IMR-90 (cell line): ENCODE measurements at regions not wholly inside any gene's neighbourhood (a gene's known extent, or its start where the extent isn't known, plus 50 kb on each side); places are given as distances from the start of the nearest gene placed in this dataset.

Experiments used
- ATAC-seq: fragments of 200-7000 bp; cut with Tn5 transposase; 2 replicates; pipeline ENCODE4 v1.9.1; 2020; ENCODE audit warnings: low read depth, mild to moderate bottlenecking, moderate library complexity
- BruUV-seq: library from RNA; stranded (reverse); fragments of 400-500 nt; replicated peaks from 2 replicates; lab custom pipeline; 2021; lab: Mats Ljungman, UMichigan
- CTCF ChIA-PET: fragments of 300-600 bp; formaldehyde crosslinking; extraction: SDS; loops from one replicate; lab custom pipeline; 2021; ENCODE audit warnings: antibody characterized with exemption; lab: Yijun Ruan, JAX
- POLR2A ChIA-PET: fragments of 300-600 bp; sonication (Branson Sonifier 250); formaldehyde crosslinking; loops from one replicate; lab custom pipeline; 2022; ENCODE audit warnings: antibody characterized with exemption; ENCODE audit not compliant: unreplicated experiment; lab: Charles Lee
- DNase-seq: peaks from one replicate; pipeline ENCODE4 v3.0.0; 2013
- H2AFZ ChIP-seq: replicated peaks from 2 replicates; pipeline ENCODE3; 2013; ENCODE audit warnings: low read length, mild to moderate bottlenecking; ENCODE audit not compliant: poor library complexity
- H2AK5ac ChIP-seq: 2 replicates; pipeline ENCODE4 v1.6.1; 2013; ENCODE audit warnings: low read depth, low read length, inconsistent platforms
- H2AK9ac ChIP-seq: replicated peaks from 2 replicates; pipeline ENCODE3; 2013; ENCODE audit warnings: mild to moderate bottlenecking, low read depth, low read length, moderate library complexity; ENCODE audit not compliant: poor library complexity
- H2BK120ac ChIP-seq: 2 replicates; pipeline ENCODE4 v1.6.1; 2013; ENCODE audit warnings: low read depth, low read length, inconsistent platforms
- H2BK15ac ChIP-seq: 3 replicates; pipeline ENCODE4 v1.6.1; 2013; ENCODE audit warnings: low read depth, low read length, inconsistent platforms
- H2BK20ac ChIP-seq: 2 replicates; pipeline ENCODE4 v1.6.1; 2013; ENCODE audit warnings: low read depth, mild to moderate bottlenecking, inconsistent platforms, low read length, moderate library complexity
- H2BK5ac ChIP-seq: 2 replicates; pipeline ENCODE4 v1.6.1; 2013; ENCODE audit warnings: mild to moderate bottlenecking, low read depth, low read length, inconsistent platforms; ENCODE audit not compliant: poor library complexity, severe bottlenecking
- H3K14ac ChIP-seq: replicated peaks from 2 replicates; pipeline ENCODE4 v1.6.1; 2013; ENCODE audit warnings: low read depth, low read length, inconsistent platforms
- H3K18ac ChIP-seq: 2 replicates; pipeline ENCODE4 v1.6.1; 2013; ENCODE audit warnings: low read depth, low read length, control low read depth
- H3K23ac ChIP-seq: 2 replicates; pipeline ENCODE4 v1.6.1; 2013; ENCODE audit warnings: low read depth, low read length, inconsistent platforms
- H3K27ac ChIP-seq: 2 replicates; pipeline ENCODE4 v1.5.1; 2013; ENCODE audit warnings: mild to moderate bottlenecking, control low read depth, low read length; ENCODE audit not compliant: insufficient read depth
- H3K27me3 ChIP-seq: 2 replicates; pipeline ENCODE4 v1.6.1; 2013; ENCODE audit warnings: low read length; ENCODE audit not compliant: control insufficient read depth, insufficient read depth
- H3K36me3 ChIP-seq: 2 replicates; pipeline ENCODE4 v1.6.1; 2013; ENCODE audit warnings: low read length, mixed read lengths; ENCODE audit not compliant: control insufficient read depth, insufficient read depth
- H3K4ac ChIP-seq: 2 replicates; pipeline ENCODE4 v1.6.1; 2013; ENCODE audit warnings: low read depth, low read length, inconsistent platforms
- H3K4me1 ChIP-seq: 2 replicates; pipeline ENCODE4 v1.6.1; 2013; ENCODE audit warnings: low read length, mixed read lengths; ENCODE audit not compliant: control insufficient read depth, insufficient read depth
- H3K4me2 ChIP-seq: 2 replicates; pipeline ENCODE4 v1.6.1; 2013; ENCODE audit warnings: low read depth, mild to moderate bottlenecking, control low read depth, low read length, moderate library complexity
- H3K4me3 ChIP-seq: 2 replicates; pipeline ENCODE4 v1.5.1; 2013; ENCODE audit warnings: low read depth, mild to moderate bottlenecking, control low read depth, low read length, moderate library complexity; ENCODE audit not compliant: insufficient read depth
- H3K56ac ChIP-seq: 2 replicates; pipeline ENCODE4 v1.6.1; 2013; ENCODE audit warnings: low read length, inconsistent platforms; ENCODE audit not compliant: insufficient read depth; ENCODE audit errors: extremely low read depth
- H3K79me1 ChIP-seq, 2 experiments: 2 replicates each; pipeline ENCODE4 v1.6.1; 2013; ENCODE audit warnings: low read length in 2 of 2, inconsistent platforms in 1 of 2, low read depth in 1 of 2
- H3K9ac ChIP-seq: 2 replicates; pipeline ENCODE4 v1.6.1; 2013; ENCODE audit warnings: low read depth, low read length, control low read depth
- H3K9me1 ChIP-seq: 2 replicates; pipeline ENCODE4 v1.6.1; 2013; ENCODE audit warnings: low read length, inconsistent platforms; ENCODE audit not compliant: insufficient read depth
- H3K9me3 ChIP-seq: 2 replicates; pipeline ENCODE4 v1.6.1; 2013; ENCODE audit warnings: low read length; ENCODE audit not compliant: control insufficient read depth, insufficient read depth
- H4K20me1 ChIP-seq: 2 replicates; pipeline ENCODE4 v1.6.1; 2013; ENCODE audit warnings: low read length, inconsistent platforms; ENCODE audit not compliant: insufficient read depth
- H4K5ac ChIP-seq: 2 replicates; pipeline ENCODE4 v1.6.1; 2013; ENCODE audit warnings: mild to moderate bottlenecking, low read depth, low read length, control low read depth
- H4K8ac ChIP-seq, 2 experiments: 2 replicates each; pipeline ENCODE4 v1.6.1; 2013; ENCODE audit warnings: low read depth in 2 of 2, low read length in 2 of 2, control low read depth in 1 of 2, inconsistent platforms in 1 of 2
- H4K91ac ChIP-seq: 2 replicates; pipeline ENCODE4 v1.6.1; 2013; ENCODE audit warnings: low read depth, low read length, inconsistent platforms; ENCODE audit not compliant: insufficient read depth
- BHLHE40 ChIP-seq: fragments of 150-350 bp; IDR thresholded peaks from 2 replicates; pipeline ENCODE4 v1.6.1; 2016; ENCODE audit warnings: mild to moderate bottlenecking, low read depth, low read length
- CEBPB ChIP-seq: IDR thresholded peaks from 2 replicates; pipeline ENCODE4 v1.6.1; 2012; ENCODE audit warnings: low read depth, low read length, improper control_type of control experiment
- CHD1 ChIP-seq: IDR thresholded peaks from 2 replicates; pipeline ENCODE4 v1.6.1; 2012; ENCODE audit warnings: low read depth, low read length, improper control_type of control experiment
- CTCF ChIP-seq: conservative IDR thresholded peaks from 2 replicates; pipeline ENCODE4 v1.5.1; 2012; ENCODE audit warnings: mild to moderate bottlenecking, low read depth, low read length, improper control_type of control experiment
- ELK1 ChIP-seq: fragments of 150-350 bp; IDR thresholded peaks from 2 replicates; pipeline ENCODE4 v1.6.1; 2016; ENCODE audit warnings: low read depth, mild to moderate bottlenecking, low read length, moderate library complexity, borderline replicate concordance
- FOS ChIP-seq: fragments of 150-350 bp; IDR thresholded peaks from 2 replicates; pipeline ENCODE4 v1.6.1; 2016; ENCODE audit warnings: low read depth, low read length
- MAFK ChIP-seq: IDR thresholded peaks from 2 replicates; pipeline ENCODE4 v1.6.1; 2012; ENCODE audit warnings: low read depth, low read length, improper control_type of control experiment
- MAZ ChIP-seq: IDR thresholded peaks from 2 replicates; pipeline ENCODE4 v1.6.1; 2012; ENCODE audit warnings: low read depth, mild to moderate bottlenecking, low read length, improper control_type of control experiment, moderate library complexity, borderline replicate concordance
- MXI1 ChIP-seq: IDR thresholded peaks from 2 replicates; pipeline ENCODE4 v1.6.1; 2012; ENCODE audit warnings: low read depth, mild to moderate bottlenecking, low read length, moderate library complexity, borderline replicate concordance
- NFE2L2 ChIP-seq: fragments of 150-350 bp; IDR thresholded peaks from 2 replicates; pipeline ENCODE4 v1.6.1; 2016; ENCODE audit warnings: low read depth, mild to moderate bottlenecking, low read length
- POLR2A ChIP-seq: IDR thresholded peaks from 2 replicates; pipeline ENCODE4 v1.6.1; 2012; ENCODE audit warnings: mild to moderate bottlenecking, low read depth, low read length
- RAD21 ChIP-seq: IDR thresholded peaks from 2 replicates; pipeline ENCODE4 v1.6.1; 2012; ENCODE audit warnings: low read length, improper control_type of control experiment
- RCOR1 ChIP-seq: IDR thresholded peaks from 2 replicates; pipeline ENCODE4 v1.6.1; 2012; ENCODE audit warnings: mild to moderate bottlenecking, low read length, improper control_type of control experiment; ENCODE audit not compliant: insufficient replicate concordance
- RFX5 ChIP-seq: IDR thresholded peaks from 2 replicates; pipeline ENCODE4 v1.8.0; 2012; ENCODE audit warnings: low read depth, mild to moderate bottlenecking, low read length, moderate library complexity
- SMC3 ChIP-seq: fragments of 150-350 bp; IDR thresholded peaks from 2 replicates; pipeline ENCODE4 v1.6.1; 2016; ENCODE audit warnings: low read depth, mild to moderate bottlenecking, antibody characterized with exemption, low read length, moderate library complexity
- WGBS, 2 experiments: methylation state at CpG; one replicate each; pipeline versions ENCODE4 v1.1.5 to v1.1.7; 2013; ENCODE audit warnings: missing lambda C conversion rate in 2 of 2; ENCODE audit not compliant: insufficient read length in 1 of 2; ENCODE audit errors: extremely low coverage in 2 of 2; 5-methylcytosine and 5-hydroxymethylcytosine counted together
- dilution Hi-C: fragments of 300-500 bp; cut with HindIII; formaldehyde crosslinking; loops from one replicate; pipeline ENCODE4 v1.14.3; 2018; ENCODE audit warnings: low sequenced_read_pairs; ENCODE audit not compliant: unreplicated experiment
- in situ Hi-C: fragments of 300-500 bp; cut with MboI; formaldehyde crosslinking; loops from 3 replicates; pipeline ENCODE4 v1.14.3; 2019; ENCODE audit warnings: low sequenced_read_pairs, inconsistent platforms, mixed read lengths
- intact Hi-C: fragments of 100-400 bp; cut with micrococcal nuclease; formaldehyde crosslinking; loops from 2 replicates; pipeline ENCODE4 v1.10.0; 2022
- TF ChIP-seq, protein P1 (sequence below): fragments of 150-350 bp; IDR thresholded peaks from 2 replicates; pipeline ENCODE4 v1.6.1; 2017; ENCODE audit warnings: mild to moderate bottlenecking, antibody characterized with exemption, low read length, low read depth

- in situ Hi-C loops: no loop called here
- no peaks in the 10 kb centered on the region for H4K20me1 ChIP-seq
- peaks cover 13% of the 10 kb centered on the region for H3K9me3 ChIP-seq
- H3K27ac ChIP-seq: no peak overlapping the region
- H4K8ac ChIP-seq: no peak overlapping the region
- ChIA-PET POLR2A (no interaction called here), CTCF (no interaction called here)
- no peak overlapping the region for H2BK5ac ChIP-seq
- dilution Hi-C loops: no loop called here
- H3K56ac ChIP-seq: no peak overlapping the region
- no peak overlapping the region for H3K4me2 ChIP-seq
- TF ChIP-seq, protein P1, sequence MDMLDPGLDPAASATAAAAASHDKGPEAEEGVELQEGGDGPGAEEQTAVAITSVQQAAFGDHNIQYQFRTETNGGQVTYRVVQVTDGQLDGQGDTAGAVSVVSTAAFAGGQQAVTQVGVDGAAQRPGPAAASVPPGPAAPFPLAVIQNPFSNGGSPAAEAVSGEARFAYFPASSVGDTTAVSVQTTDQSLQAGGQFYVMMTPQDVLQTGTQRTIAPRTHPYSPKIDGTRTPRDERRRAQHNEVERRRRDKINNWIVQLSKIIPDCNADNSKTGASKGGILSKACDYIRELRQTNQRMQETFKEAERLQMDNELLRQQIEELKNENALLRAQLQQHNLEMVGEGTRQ: no peak
- TF ChIP-seq POLR2A (no peak), RCOR1 (no peak), RFX5 (no peak), FOS (no peak), ELK1 (no peak), CEBPB (no peak), BHLHE40 (no peak), RAD21 (no peak), CHD1 (no peak), MAFK (no peak), MAZ (no peak), SMC3 (no peak), MXI1 (no peak), NFE2L2 (no peak), CTCF (no peak)
- ATAC-seq: no peak
- WGBS, 2 experiments: no CpG with 5 or more reads among the region's 1 CpG
- no peak overlapping the region for H2BK15ac ChIP-seq
- H3K4me1 ChIP-seq: no peaks in the 10 kb centered on the region
- no peak overlapping the region for H3K4me3 ChIP-seq
- no peaks in the 10 kb centered on the region for H3K79me1 ChIP-seq
- H3K36me3 ChIP-seq: no peaks in the 10 kb centered on the region
- no peak overlapping the region for H2AK5ac ChIP-seq
- H3K4ac ChIP-seq: no peak overlapping the region
- H3K27me3 ChIP-seq: no peaks in the 10 kb centered on the region
- no peak overlapping the region for H3K18ac ChIP-seq
- H4K5ac ChIP-seq: no peak overlapping the region
- H3K9ac ChIP-seq: no peak overlapping the region
- H2BK20ac ChIP-seq: no peak overlapping the region
- no peaks in the 10 kb centered on the region for H3K9me1 ChIP-seq
- DNase-seq: no peak
- BruUV-seq: no TSS peak
- intact Hi-C loops: no loop called here
- no peak overlapping the region for H4K91ac ChIP-seq
- no peak overlapping the region for H2BK120ac ChIP-seq
- no peak overlapping the region for H2AFZ ChIP-seq
- H3K14ac ChIP-seq: no peak overlapping the region
- H3K23ac ChIP-seq: no peak overlapping the region
- H2AK9ac ChIP-seq: no peak overlapping the region
These were observed 409.3 kb downstream of the PRDM2 start for GRCh38 chr1:14109276-14109635.
